Panc1 (cell line): ENCODE measurements at regions not wholly inside any gene's neighbourhood (a gene's known extent, or its start where the extent isn't known, plus 50 kb on each side); places are given as distances from the start of the nearest gene placed in this dataset.

Source experiments
- CTCF ChIP-seq: fragments of 450-650 bp; IDR thresholded peaks from 2 replicates; pipeline ENCODE4 v1.5.1; 2017; ENCODE audit warnings: mild to moderate bottlenecking
- POLR2AphosphoS5 ChIP-seq: IDR thresholded peaks from 2 replicates; pipeline ENCODE4 v1.6.1; 2012; ENCODE audit warnings: mild to moderate bottlenecking, low read depth, low read length, moderate library complexity
- REST ChIP-seq, 2 experiments: IDR thresholded peaks; 2 replicates each; pipeline ENCODE4 v1.6.1; 2011 to 2012; ENCODE audit warnings: low read depth in 2 of 2, control low read depth in 1 of 2, low read length in 1 of 2, mild to moderate bottlenecking in 1 of 2, moderate library complexity in 1 of 2; ENCODE audit not compliant: insufficient read depth in 1 of 2
- SIN3A ChIP-seq: IDR thresholded peaks from 2 replicates; pipeline ENCODE4 v1.6.1; 2012; ENCODE audit warnings: low read depth, mild to moderate bottlenecking, low read length, moderate library complexity, borderline replicate concordance; ENCODE audit not compliant: insufficient read depth
- TCF7L2 ChIP-seq: IDR thresholded peaks from 2 replicates; pipeline ENCODE4 v1.6.1; 2011; ENCODE audit warnings: mild to moderate bottlenecking, low read depth, low read length, inconsistent platforms

DNA sequence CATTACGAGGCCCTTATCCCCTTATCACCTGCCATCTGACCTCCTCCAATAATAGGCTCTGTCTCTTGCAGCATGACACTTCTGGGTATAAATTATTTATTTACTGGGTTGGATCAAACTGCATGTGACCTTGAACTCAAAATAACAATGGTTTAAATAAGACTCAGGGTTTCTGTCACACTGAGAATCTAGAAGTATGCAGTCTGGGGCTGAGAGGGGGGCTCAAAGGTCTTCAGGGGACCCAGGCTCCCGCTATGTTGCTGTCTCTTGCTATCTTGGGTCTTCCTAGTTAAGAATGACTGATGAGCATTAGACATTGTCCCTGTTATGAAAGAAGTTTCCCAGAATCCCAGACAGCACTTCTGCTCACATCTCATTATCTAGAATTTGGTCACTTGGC, 133.5 kb downstream of the URB2 start:
- TF ChIP-seq TCF7L2, result no peak
- no peak for TF ChIP-seq CTCF
- no peak for TF ChIP-seq REST (IDR thresholded peaks at IDR 0.05; ENCODE audit: insufficient read depth in 1 of 2, low read depth in 2 of 2, low read length in 1 of 2)
- TF ChIP-seq POLR2AphosphoS5, result no peak
- TF ChIP-seq SIN3A, result no peak
